ENCODE measurements at regions not wholly inside any gene's neighbourhood (a gene's known extent, or its start where the extent isn't known, plus 50 kb on each side); places are given as distances from the start of the nearest gene placed in this dataset.

GRCh38 chr4:95619525-95620443 is 71.0 kb upstream of the UNC5C start:
- TF ChIP-seq EZH2phosphoT487 (IDR thresholded peaks at IDR 0.05; ENCODE audit: borderline replicate concordance, low read depth, low read length) (no peak), CTCF (conservative IDR thresholded peaks at IDR 0.05; ENCODE audit: low read length) (no peak)
- Histone ChIP-seq H2AFZ (ENCODE audit: low read length) (no peak overlapping the region), H3K79me2 (ENCODE audit: insufficient read depth, low read depth, low read length) (no peaks in the 10 kb centered on the region), H3K27ac (ENCODE audit: low read depth, low read length, poor library complexity, severe bottlenecking) (no peak overlapping the region), H4K20me1 (ENCODE audit: insufficient read depth, low read length) (no peaks in the 10 kb centered on the region), H3K4me3 (ENCODE audit: low read depth, low read length, poor library complexity, severe bottlenecking) (no peak overlapping the region), H3K36me3 (ENCODE audit: insufficient read depth, low read length) (no peaks in the 10 kb centered on the region), H3K4me1 (ENCODE audit: insufficient read depth, low read length, poor library complexity, severe bottlenecking) (no peaks in the 10 kb centered on the region), H3K9me2 (ENCODE audit: insufficient read depth, low read length) (no peaks in the 10 kb centered on the region), H3K4me2 (ENCODE audit: low read length) (no peak overlapping the region), H3K9me3 (ENCODE audit: low read length) (no peaks in the 10 kb centered on the region)
- POLR2A ChIA-PET: interaction anchor here (0.5 to 0.6 kb wide), 2 partner anchors 13 to 510 kb away, joined by 4 to 5 read pairs; no protein-coding TSS in a partner anchor
- no TSS peak for BruUV-seq (replicated peaks)
- CTCF ChIA-PET (ENCODE audit: unreplicated experiment): no interaction called here
- DNase-seq (ENCODE audit: low spot score): no peak
- intact Hi-C loops (cut with micrococcal nuclease; ENCODE audit: unreplicated experiment): no loop called here

DNA sequence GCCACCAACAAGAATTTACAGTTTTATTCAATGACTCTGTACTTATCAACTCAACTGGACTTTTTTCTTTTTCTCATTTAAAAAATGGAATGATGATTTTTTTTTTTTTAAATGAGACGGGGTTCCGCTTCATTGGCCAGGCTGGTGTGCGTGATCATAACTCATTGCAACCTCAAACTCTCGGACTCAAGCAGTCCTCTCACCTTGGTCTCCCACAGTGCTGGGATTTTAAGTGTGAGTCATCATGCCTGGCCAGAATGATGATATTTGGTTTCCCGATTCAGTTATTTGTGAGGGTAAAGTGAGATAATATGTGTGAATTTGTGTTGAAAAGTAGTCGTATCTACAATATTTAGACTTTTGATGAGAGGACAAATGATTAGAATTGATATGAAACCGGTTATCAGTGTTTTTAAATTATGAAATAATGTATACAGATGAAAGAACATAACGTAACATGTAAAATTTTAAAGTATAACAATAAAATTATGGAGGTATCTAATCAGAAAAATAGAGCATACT is 66.0 kb upstream of the UNC5C start:
- POLR2A ChIA-PET: no interaction called here

More for the DNA sequence above, 66.0 kb upstream of the UNC5C start:
- CTCF ChIA-PET (ENCODE audit: unreplicated experiment): no interaction called here
- H3K4me2 ChIP-seq (ENCODE audit: low read length): no peak overlapping the region
- H4K20me1 ChIP-seq (ENCODE audit: insufficient read depth, low read length): no peaks in the 10 kb centered on the region
- TF ChIP-seq CTCF (conservative IDR thresholded peaks at IDR 0.05; ENCODE audit: low read length) (no peak), EZH2phosphoT487 (IDR thresholded peaks at IDR 0.05; ENCODE audit: borderline replicate concordance, low read depth, low read length) (no peak)
- H3K27ac ChIP-seq (ENCODE audit: low read depth, low read length, poor library complexity, severe bottlenecking): no peak overlapping the region
- no peak overlapping the region for H3K4me3 ChIP-seq (ENCODE audit: low read depth, low read length, poor library complexity, severe bottlenecking)
- DNase-seq (ENCODE audit: low spot score): no peak
- no TSS peak for BruUV-seq (replicated peaks)
- H3K9me2 ChIP-seq (ENCODE audit: insufficient read depth, low read length): no peaks in the 10 kb centered on the region
- no peak overlapping the region for H2AFZ ChIP-seq (ENCODE audit: low read length)
- H3K79me2 ChIP-seq (ENCODE audit: insufficient read depth, low read depth, low read length): no peaks in the 10 kb centered on the region
- no peaks in the 10 kb centered on the region for H3K9me3 ChIP-seq (ENCODE audit: low read length)
- H3K36me3 ChIP-seq (ENCODE audit: insufficient read depth, low read length): no peaks in the 10 kb centered on the region
- H3K4me1 ChIP-seq (ENCODE audit: insufficient read depth, low read length, poor library complexity, severe bottlenecking): no peaks in the 10 kb centered on the region
- intact Hi-C loops (cut with micrococcal nuclease; ENCODE audit: unreplicated experiment): no loop called here
